ENCODE measurements at regions not wholly inside any gene's neighbourhood (a gene's known extent, or its start where the extent isn't known, plus 50 kb on each side); places are given as distances from the start of the nearest gene placed in this dataset.

DNA sequence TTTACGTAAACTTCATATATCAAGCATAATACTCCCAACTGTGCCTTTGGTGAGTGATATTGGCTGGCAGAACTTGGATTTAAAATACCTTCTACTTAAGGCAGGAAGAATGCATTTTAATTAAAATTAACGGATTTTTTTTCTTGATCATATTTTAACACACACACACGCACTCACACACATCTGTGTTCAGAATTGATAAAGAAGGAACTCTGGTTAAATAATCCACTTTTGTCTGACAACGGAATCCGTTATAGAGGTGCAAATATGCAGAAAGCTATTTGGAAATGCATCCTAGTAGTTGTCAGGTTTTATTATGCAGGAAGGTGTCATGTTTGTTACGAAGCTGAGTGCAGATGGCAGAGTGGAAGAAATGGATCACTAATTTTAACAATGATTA lies 105.5 kb upstream of the ZNF536 start:
- no peak for TF ChIP-seq POLR2A (IDR thresholded peaks at IDR 0.05)
- TF ChIP-seq, protein P1, sequence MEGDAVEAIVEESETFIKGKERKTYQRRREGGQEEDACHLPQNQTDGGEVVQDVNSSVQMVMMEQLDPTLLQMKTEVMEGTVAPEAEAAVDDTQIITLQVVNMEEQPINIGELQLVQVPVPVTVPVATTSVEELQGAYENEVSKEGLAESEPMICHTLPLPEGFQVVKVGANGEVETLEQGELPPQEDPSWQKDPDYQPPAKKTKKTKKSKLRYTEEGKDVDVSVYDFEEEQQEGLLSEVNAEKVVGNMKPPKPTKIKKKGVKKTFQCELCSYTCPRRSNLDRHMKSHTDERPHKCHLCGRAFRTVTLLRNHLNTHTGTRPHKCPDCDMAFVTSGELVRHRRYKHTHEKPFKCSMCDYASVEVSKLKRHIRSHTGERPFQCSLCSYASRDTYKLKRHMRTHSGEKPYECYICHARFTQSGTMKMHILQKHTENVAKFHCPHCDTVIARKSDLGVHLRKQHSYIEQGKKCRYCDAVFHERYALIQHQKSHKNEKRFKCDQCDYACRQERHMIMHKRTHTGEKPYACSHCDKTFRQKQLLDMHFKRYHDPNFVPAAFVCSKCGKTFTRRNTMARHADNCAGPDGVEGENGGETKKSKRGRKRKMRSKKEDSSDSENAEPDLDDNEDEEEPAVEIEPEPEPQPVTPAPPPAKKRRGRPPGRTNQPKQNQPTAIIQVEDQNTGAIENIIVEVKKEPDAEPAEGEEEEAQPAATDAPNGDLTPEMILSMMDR (IDR thresholded peaks at IDR 0.05), result no peak

All from esophagus squamous epithelium (tissue), 4 donors.